GM19455 (cell line): ENCODE measurements at regions not wholly inside any gene's neighbourhood (a gene's known extent, or its start where the extent isn't known, plus 50 kb on each side); places are given as distances from the start of the nearest gene placed in this dataset.

Experiments
- ATAC-seq: cut with Tn5 transposase; IDR thresholded peaks from one replicate; pipeline ENCODE4 v1.9.1; 2021; ENCODE audit not compliant: unreplicated experiment

- ATAC-seq = peak; percentile 94
These were observed 173.7 kb upstream of the GALNTL6 start for GRCh38 chr4:171639540-171639939.

GRCh38 chr4:171636606-171637005, 176.6 kb upstream of the GALNTL6 start:
- ATAC-seq = no peak

- ATAC-seq = no peak
These were observed 183.5 kb upstream of the GALNTL6 start for GRCh38 chr4:171629737-171630136.

- peak; percentile 81 for ATAC-seq
These were observed 184.0 kb upstream of the GALNTL6 start for GRCh38 chr4:171629182-171629581.

- ATAC-seq = no peak
These were observed 186.7 kb upstream of the GALNTL6 start for GRCh38 chr4:171626554-171626953.

GRCh38 chr4:171622729-171623128, 190.5 kb upstream of the GALNTL6 start:
- ATAC-seq = no peak

GRCh38 chr4:171621646-171622045, 191.6 kb upstream of the GALNTL6 start:
- ATAC-seq = no peak

- ATAC-seq = no peak
These were observed 200.3 kb upstream of the GALNTL6 start for GRCh38 chr4:171612907-171613306.

GRCh38 chr4:171602638-171603355, 210.4 kb upstream of the GALNTL6 start:
- ATAC-seq = no peak

- no peak for ATAC-seq
These were observed 212.1 kb upstream of the GALNTL6 start for GRCh38 chr4:171601091-171601490.

- no peak for ATAC-seq
These were observed 213.6 kb upstream of the GALNTL6 start for GRCh38 chr4:171599628-171600027.

- no peak for ATAC-seq
These were observed 218.9 kb upstream of the GALNTL6 start for GRCh38 chr4:171594293-171594692.

- no peak for ATAC-seq
These were observed 222.5 kb upstream of the GALNTL6 start for GRCh38 chr4:171590716-171591115.

GRCh38 chr4:171588764-171589163, 224.4 kb upstream of the GALNTL6 start:
- ATAC-seq = no peak

GRCh38 chr4:171588051-171588545, 225.1 kb upstream of the GALNTL6 start:
- no peak for ATAC-seq

GRCh38 chr4:171583790-171584189, 229.4 kb upstream of the GALNTL6 start:
- ATAC-seq = no peak

GRCh38 chr4:171582961-171583581, 230.1 kb upstream of the GALNTL6 start:
- ATAC-seq = no peak

GRCh38 chr4:171573181-171573580, 240.0 kb upstream of the GALNTL6 start:
- ATAC-seq = no peak

- ATAC-seq = peak; percentile 82
These were observed 247.9 kb upstream of the GALNTL6 start for GRCh38 chr4:171565130-171565788.

GRCh38 chr4:171561419-171561818, 251.8 kb upstream of the GALNTL6 start:
- no peak for ATAC-seq

- no peak for ATAC-seq
These were observed 259.2 kb upstream of the GALNTL6 start for GRCh38 chr4:171553961-171554360.

GRCh38 chr4:171542640-171543039, 270.6 kb upstream of the GALNTL6 start:
- ATAC-seq = no peak
